ENCODE measurements at regions not wholly inside any gene's neighbourhood (a gene's known extent, or its start where the extent isn't known, plus 50 kb on each side); places are given as distances from the start of the nearest gene placed in this dataset.
"Not testable (repeated sequence)": the region's sequence is repeated elsewhere in the genome, so short reads cannot be mapped to it uniquely, and the experiment has no call there.

DNA sequence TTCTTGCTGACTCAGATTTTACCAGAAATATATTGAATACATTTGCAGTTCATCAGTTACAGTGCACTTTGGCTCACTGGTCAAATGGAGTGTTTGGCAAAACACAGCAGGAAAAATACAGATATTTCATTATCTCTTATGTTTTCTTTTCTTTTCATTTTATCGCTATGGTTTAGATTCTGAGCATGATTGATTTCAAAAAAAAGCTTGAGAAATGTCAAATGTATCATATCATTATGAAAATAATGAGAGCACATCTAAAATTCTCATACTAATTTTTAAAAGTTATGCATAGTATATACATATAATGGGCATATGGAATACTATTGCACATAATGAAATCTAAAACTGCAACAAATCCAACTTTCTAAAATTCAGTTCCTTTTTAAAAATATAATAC, 593.8 kb upstream of the PCDH7 start:
- no peak overlapping the region for H3K4me2 ChIP-seq (ENCODE audit: low read length)
- H3K27ac ChIP-seq (ENCODE audit: low read depth, low read length, poor library complexity, severe bottlenecking): no peak overlapping the region
- H3K9me2 ChIP-seq (ENCODE audit: insufficient read depth, low read length): no peaks in the 10 kb centered on the region
- no peak overlapping the region for H2AFZ ChIP-seq (ENCODE audit: low read length)
- H3K4me1 ChIP-seq (ENCODE audit: insufficient read depth, low read length, poor library complexity, severe bottlenecking): no peaks in the 10 kb centered on the region
- H3K4me3 ChIP-seq (ENCODE audit: low read depth, low read length, poor library complexity, severe bottlenecking): no peak overlapping the region
- H3K36me3 ChIP-seq (ENCODE audit: insufficient read depth, low read length): no peaks in the 10 kb centered on the region
- H4K20me1 ChIP-seq (ENCODE audit: insufficient read depth, low read length): no peaks in the 10 kb centered on the region
- intact Hi-C loops (cut with micrococcal nuclease; ENCODE audit: unreplicated experiment): no loop called here
- H3K9me3 ChIP-seq (ENCODE audit: low read length): no peaks in the 10 kb centered on the region
- TF ChIP-seq, protein P1, sequence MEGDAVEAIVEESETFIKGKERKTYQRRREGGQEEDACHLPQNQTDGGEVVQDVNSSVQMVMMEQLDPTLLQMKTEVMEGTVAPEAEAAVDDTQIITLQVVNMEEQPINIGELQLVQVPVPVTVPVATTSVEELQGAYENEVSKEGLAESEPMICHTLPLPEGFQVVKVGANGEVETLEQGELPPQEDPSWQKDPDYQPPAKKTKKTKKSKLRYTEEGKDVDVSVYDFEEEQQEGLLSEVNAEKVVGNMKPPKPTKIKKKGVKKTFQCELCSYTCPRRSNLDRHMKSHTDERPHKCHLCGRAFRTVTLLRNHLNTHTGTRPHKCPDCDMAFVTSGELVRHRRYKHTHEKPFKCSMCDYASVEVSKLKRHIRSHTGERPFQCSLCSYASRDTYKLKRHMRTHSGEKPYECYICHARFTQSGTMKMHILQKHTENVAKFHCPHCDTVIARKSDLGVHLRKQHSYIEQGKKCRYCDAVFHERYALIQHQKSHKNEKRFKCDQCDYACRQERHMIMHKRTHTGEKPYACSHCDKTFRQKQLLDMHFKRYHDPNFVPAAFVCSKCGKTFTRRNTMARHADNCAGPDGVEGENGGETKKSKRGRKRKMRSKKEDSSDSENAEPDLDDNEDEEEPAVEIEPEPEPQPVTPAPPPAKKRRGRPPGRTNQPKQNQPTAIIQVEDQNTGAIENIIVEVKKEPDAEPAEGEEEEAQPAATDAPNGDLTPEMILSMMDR (conservative IDR thresholded peaks at IDR 0.05; ENCODE audit: low read length): no peak
- no peak for TF ChIP-seq EZH2phosphoT487 (IDR thresholded peaks at IDR 0.05; ENCODE audit: borderline replicate concordance, low read depth, low read length)
- no peaks in the 10 kb centered on the region for H3K79me2 ChIP-seq (ENCODE audit: insufficient read depth, low read depth, low read length)
- ChIA-PET CTCF (ENCODE audit: unreplicated experiment) (no interaction called here), POLR2A (no interaction called here)
- DNase-seq (ENCODE audit: low spot score): no peak
- no TSS peak for BruUV-seq (replicated peaks)

DNA sequence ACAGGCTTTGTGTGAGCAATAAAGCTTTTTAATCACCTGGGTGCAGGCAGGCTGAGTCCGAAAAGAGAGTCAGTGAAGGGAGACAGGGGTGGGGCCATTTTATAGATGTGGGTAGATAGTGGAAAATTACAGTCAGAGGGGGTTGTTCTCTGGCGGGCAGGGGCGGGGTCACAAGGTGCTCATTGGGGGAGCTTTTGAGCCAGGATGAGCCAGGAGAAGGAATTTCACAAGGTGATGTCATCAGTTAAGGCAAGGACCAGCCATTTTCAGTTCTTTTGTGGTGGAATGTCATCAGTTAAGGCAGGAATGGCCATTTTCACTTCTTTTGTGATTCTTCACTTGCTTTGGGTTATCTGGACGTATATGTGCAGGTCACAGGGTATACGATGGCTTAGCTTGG, 571.3 kb upstream of the PCDH7 start:
- H2AFZ ChIP-seq (ENCODE audit: low read length); H3K9me2 ChIP-seq (ENCODE audit: insufficient read depth, low read length); H3K4me2 ChIP-seq (ENCODE audit: low read length); H3K9me3 ChIP-seq (ENCODE audit: low read length); H3K27ac ChIP-seq (ENCODE audit: low read depth, low read length, poor library complexity, severe bottlenecking); intact Hi-C loops (cut with micrococcal nuclease; ENCODE audit: unreplicated experiment); POLR2A ChIA-PET; H3K4me1 ChIP-seq (ENCODE audit: insufficient read depth, low read length, poor library complexity, severe bottlenecking); H4K20me1 ChIP-seq (ENCODE audit: insufficient read depth, low read length); DNase-seq (ENCODE audit: low spot score); H3K4me3 ChIP-seq (ENCODE audit: low read depth, low read length, poor library complexity, severe bottlenecking); BruUV-seq (replicated peaks); H3K36me3 ChIP-seq (ENCODE audit: insufficient read depth, low read length); H3K79me2 ChIP-seq (ENCODE audit: insufficient read depth, low read depth, low read length); CTCF ChIA-PET (ENCODE audit: unreplicated experiment): not testable (repeated sequence)

DNA sequence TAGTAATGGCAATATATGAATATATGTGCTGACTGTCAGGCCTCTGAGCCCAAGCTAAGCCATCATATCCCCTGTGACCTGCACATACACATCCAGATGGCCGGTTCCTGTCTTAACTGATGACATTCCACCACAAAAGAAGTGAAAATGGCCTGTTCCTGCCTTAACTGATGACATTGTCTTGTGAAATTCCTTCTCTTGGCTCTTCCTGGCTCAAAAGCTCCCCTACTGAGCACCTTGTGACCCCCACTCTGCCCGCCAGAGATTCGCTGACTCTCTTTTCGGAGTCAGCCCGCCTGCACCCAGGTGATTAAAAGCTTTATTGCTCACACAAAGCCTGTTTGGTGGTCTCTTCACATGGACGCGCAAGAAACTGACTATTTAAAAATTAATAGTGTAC, 570.6 kb upstream of the PCDH7 start:
- CTCF ChIA-PET (ENCODE audit: unreplicated experiment); H3K4me3 ChIP-seq (ENCODE audit: low read depth, low read length, poor library complexity, severe bottlenecking); H4K20me1 ChIP-seq (ENCODE audit: insufficient read depth, low read length); H3K9me3 ChIP-seq (ENCODE audit: low read length); BruUV-seq (replicated peaks); intact Hi-C loops (cut with micrococcal nuclease; ENCODE audit: unreplicated experiment); H3K79me2 ChIP-seq (ENCODE audit: insufficient read depth, low read depth, low read length); H2AFZ ChIP-seq (ENCODE audit: low read length); H3K4me1 ChIP-seq (ENCODE audit: insufficient read depth, low read length, poor library complexity, severe bottlenecking); DNase-seq (ENCODE audit: low spot score); H3K27ac ChIP-seq (ENCODE audit: low read depth, low read length, poor library complexity, severe bottlenecking); H3K36me3 ChIP-seq (ENCODE audit: insufficient read depth, low read length); H3K9me2 ChIP-seq (ENCODE audit: insufficient read depth, low read length); H3K4me2 ChIP-seq (ENCODE audit: low read length): not testable (repeated sequence)
- POLR2A ChIA-PET: interaction anchor here (0.5 kb wide), 1 partner anchor 1216 kb away, joined by 3 read pairs; no protein-coding TSS in a partner anchor

DNA sequence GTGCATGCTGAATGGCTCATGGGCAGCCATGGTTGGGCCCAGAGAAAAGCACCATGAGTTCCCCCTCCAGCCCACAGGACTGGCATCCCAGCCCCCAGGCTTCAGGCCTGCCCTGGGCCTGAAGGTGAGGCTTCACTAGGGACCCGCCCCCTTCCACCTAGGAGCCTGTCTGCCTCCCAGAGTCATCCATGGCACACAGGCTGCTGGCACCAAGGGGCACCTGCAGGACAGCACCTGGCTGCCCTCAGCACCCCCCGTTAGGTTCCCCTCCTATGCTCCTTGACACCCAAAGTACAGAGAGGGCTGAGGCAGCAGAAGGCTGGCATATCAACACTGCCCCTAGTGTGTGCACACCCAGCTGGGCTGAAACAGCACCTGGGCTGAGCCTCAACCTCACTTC, 566.7 kb upstream of the PCDH7 start:
- no peaks in the 10 kb centered on the region for H4K20me1 ChIP-seq (ENCODE audit: insufficient read depth, low read length)
- H3K9me3 ChIP-seq (ENCODE audit: low read length): no peaks in the 10 kb centered on the region
- CTCF ChIA-PET (ENCODE audit: unreplicated experiment): no interaction called here

More for the DNA sequence above, 566.7 kb upstream of the PCDH7 start:
- H3K9me2 ChIP-seq (ENCODE audit: insufficient read depth, low read length): no peaks in the 10 kb centered on the region
- H3K4me2 ChIP-seq (ENCODE audit: low read length): no peak overlapping the region
- no TSS peak for BruUV-seq (replicated peaks)
- H3K79me2 ChIP-seq (ENCODE audit: insufficient read depth, low read depth, low read length): no peaks in the 10 kb centered on the region
- TF ChIP-seq, protein P1 (conservative IDR thresholded peaks at IDR 0.05; ENCODE audit: low read length): no peak
- TF ChIP-seq EZH2phosphoT487 (IDR thresholded peaks at IDR 0.05; ENCODE audit: borderline replicate concordance, low read depth, low read length): no peak
- H3K4me3 ChIP-seq (ENCODE audit: low read depth, low read length, poor library complexity, severe bottlenecking): no peak overlapping the region
- POLR2A ChIA-PET: no interaction called here
- intact Hi-C loops (cut with micrococcal nuclease; ENCODE audit: unreplicated experiment): no loop called here
- no peaks in the 10 kb centered on the region for H3K4me1 ChIP-seq (ENCODE audit: insufficient read depth, low read length, poor library complexity, severe bottlenecking)
- no peak overlapping the region for H2AFZ ChIP-seq (ENCODE audit: low read length)
- no peak overlapping the region for H3K27ac ChIP-seq (ENCODE audit: low read depth, low read length, poor library complexity, severe bottlenecking)
- DNase-seq (ENCODE audit: low spot score): no peak
- no peaks in the 10 kb centered on the region for H3K36me3 ChIP-seq (ENCODE audit: insufficient read depth, low read length)
